ENCODE measurements at regions not wholly inside any gene's neighbourhood (a gene's known extent, or its start where the extent isn't known, plus 50 kb on each side); places are given as distances from the start of the nearest gene placed in this dataset.

- no peak overlapping the region for H3K27ac ChIP-seq (ENCODE audit: extremely low read length, insufficient read depth, low read length)
- no peak for FAIRE-seq
- BruUV-seq (replicated peaks) = no TSS peak
Measured at GRCh38 chr11:15700456-15700855, 585.7 kb downstream of the INSC start.

More at GRCh38 chr11:15700456-15700855, 585.7 kb downstream of the INSC start:
- POLR2A ChIA-PET = no interaction called here
- peaks cover 0 to 3% of the 10 kb centered on the region in 2 experiments; a peak in 1 of 5 replicates for H3K27me3 ChIP-seq (ENCODE audit: control insufficient read depth in 1 of 2, insufficient read depth in 2 of 2, low read length in 2 of 2)
- H3K36me3 ChIP-seq (replicated peaks in 1 of 2; ENCODE audit: control insufficient read depth in 1 of 2, insufficient read depth in 2 of 2, low read length in 2 of 2) = no peaks in the 10 kb centered on the region
- intact Hi-C loops (cut with micrococcal nuclease; ENCODE audit: unreplicated experiment) = no loop called here
- H4K20me1 ChIP-seq (ENCODE audit: insufficient read depth, low read length) = no peaks in the 10 kb centered on the region
- TF ChIP-seq SMYD3 (CRISPR knock-in tag; IDR thresholded peaks at IDR 0.05) (no peak), SP5 (CRISPR knock-in tag; IDR thresholded peaks at IDR 0.05; ENCODE audit: borderline replicate concordance, low read depth) (no peak), MEF2D (CRISPR knock-in tag; IDR thresholded peaks at IDR 0.05) (no peak), E2F5 (CRISPR knock-in tag; conservative IDR thresholded peaks at IDR 0.05) (no peak), ZNF883 (CRISPR knock-in tag; IDR thresholded peaks at IDR 0.05; ENCODE audit: not compliant biosample characterization) (no peak), HMGXB3 (CRISPR knock-in tag; IDR thresholded peaks at IDR 0.05; ENCODE audit: borderline replicate concordance) (no peak), MXI1 (IDR thresholded peaks at IDR 0.05; ENCODE audit: borderline replicate concordance, low read depth, low read length) (no peak), BORCS8-MEF2B (CRISPR knock-in tag; IDR thresholded peaks at IDR 0.05) (no peak)
- no peak for ATAC-seq
- 0% methylated on average over 3 of the region's 3 CpGs for WGBS (ENCODE audit: low lambda C conversion rate)
- no peaks in the 10 kb centered on the region for H3K79me2 ChIP-seq (ENCODE audit: insufficient read depth, low read length)
- no peak for DNase-seq (ENCODE audit: low spot score)
- H3K4me1 ChIP-seq (ENCODE audit: insufficient read depth, low read length) = peaks cover 10% of the 10 kb centered on the region
- in situ Hi-C loops (cut with HindIII; ENCODE audit: extremely low pct_ligation_motif_present, low pct_unique_long_range_greater_than_20kb) = no loop called here
- no peak overlapping the region for H3K9ac ChIP-seq (ENCODE audit: insufficient read depth, low read depth, low read length)
- no peaks in the 10 kb centered on the region for H3K9me3 ChIP-seq (ENCODE audit: low read length)
- H3K4me2 ChIP-seq (ENCODE audit: low read depth, low read length) = no peak overlapping the region
- CTCF ChIA-PET (ENCODE audit: low intra/inter-chr PET ratio, low total read pairs) = no interaction called here
- no peak overlapping the region for H2AFZ ChIP-seq (ENCODE audit: low read length)
- no peak overlapping the region for H3K4me3 ChIP-seq (replicated peaks in 1 of 3; ENCODE audit: insufficient read depth in 1 of 3, low read depth in 2 of 3, low read length in 3 of 3)
